GM20000 (cell line): ENCODE measurements at regions not wholly inside any gene's neighbourhood (a gene's known extent, or its start where the extent isn't known, plus 50 kb on each side); places are given as distances from the start of the nearest gene placed in this dataset.

Source experiments
- DNase-seq: peaks from one replicate; pipeline ENCODE4 v3.0.0; 2012; ENCODE audit warnings: low spot score
- TF ChIP-seq, protein P1 (sequence below): IDR thresholded peaks from 2 replicates; pipeline ENCODE4 v1.5.1; 2012; ENCODE audit warnings: mild to moderate bottlenecking, control low read depth; ENCODE audit errors: extremely low read depth, missing control alignments

DNA sequence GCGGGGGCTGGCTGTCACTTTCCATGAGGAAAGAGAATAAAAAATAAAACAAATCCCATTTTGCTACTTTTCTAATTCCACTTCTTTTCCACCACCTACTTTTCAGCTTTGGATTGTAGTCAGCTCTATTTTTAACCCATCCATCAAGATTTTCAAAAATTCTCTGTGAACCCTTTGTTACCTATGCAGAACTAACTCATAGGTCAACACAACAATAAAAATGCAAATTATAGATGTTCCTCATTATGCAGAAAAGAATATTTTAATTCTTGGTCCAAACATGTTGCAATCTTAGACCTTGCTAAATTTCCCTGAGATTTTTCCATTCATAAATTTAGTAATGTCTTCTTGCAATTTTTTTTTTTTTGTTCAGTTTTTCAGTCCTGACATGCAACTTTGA lies 454.5 kb downstream of the ADAMTS20 start:
- no peak for DNase-seq
- TF ChIP-seq, protein P1, sequence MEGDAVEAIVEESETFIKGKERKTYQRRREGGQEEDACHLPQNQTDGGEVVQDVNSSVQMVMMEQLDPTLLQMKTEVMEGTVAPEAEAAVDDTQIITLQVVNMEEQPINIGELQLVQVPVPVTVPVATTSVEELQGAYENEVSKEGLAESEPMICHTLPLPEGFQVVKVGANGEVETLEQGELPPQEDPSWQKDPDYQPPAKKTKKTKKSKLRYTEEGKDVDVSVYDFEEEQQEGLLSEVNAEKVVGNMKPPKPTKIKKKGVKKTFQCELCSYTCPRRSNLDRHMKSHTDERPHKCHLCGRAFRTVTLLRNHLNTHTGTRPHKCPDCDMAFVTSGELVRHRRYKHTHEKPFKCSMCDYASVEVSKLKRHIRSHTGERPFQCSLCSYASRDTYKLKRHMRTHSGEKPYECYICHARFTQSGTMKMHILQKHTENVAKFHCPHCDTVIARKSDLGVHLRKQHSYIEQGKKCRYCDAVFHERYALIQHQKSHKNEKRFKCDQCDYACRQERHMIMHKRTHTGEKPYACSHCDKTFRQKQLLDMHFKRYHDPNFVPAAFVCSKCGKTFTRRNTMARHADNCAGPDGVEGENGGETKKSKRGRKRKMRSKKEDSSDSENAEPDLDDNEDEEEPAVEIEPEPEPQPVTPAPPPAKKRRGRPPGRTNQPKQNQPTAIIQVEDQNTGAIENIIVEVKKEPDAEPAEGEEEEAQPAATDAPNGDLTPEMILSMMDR: no peak

DNA sequence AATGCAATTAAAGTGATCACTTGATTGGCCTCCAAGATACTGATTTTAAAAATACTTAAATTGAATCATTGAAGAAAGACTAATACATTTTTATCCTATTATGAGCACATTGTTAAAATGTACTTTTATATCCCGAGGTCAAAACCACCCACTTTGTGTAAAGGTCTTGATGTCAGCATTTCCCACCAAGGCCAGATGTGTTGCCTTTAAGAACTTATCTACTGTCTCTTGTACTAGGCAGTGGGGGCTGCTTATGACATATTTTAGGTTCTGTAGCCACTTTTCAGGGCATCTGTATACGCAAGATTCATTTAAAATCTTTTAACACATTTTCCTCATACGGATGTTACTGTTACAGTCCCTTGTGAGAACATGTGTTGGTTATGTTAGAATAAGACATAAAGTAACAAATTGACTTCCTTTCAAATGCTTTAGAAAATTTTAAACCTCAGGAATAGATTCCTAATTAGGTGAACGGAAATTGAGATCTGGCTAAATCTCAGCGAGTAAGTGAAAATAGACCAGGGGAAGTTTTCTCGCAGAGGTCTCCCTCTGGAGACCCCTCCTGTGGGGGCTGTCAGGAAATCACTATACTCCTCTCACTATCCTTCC lies 456.2 kb downstream of the ADAMTS20 start:
- no peak for DNase-seq
- TF ChIP-seq, protein P1: no peak

DNA sequence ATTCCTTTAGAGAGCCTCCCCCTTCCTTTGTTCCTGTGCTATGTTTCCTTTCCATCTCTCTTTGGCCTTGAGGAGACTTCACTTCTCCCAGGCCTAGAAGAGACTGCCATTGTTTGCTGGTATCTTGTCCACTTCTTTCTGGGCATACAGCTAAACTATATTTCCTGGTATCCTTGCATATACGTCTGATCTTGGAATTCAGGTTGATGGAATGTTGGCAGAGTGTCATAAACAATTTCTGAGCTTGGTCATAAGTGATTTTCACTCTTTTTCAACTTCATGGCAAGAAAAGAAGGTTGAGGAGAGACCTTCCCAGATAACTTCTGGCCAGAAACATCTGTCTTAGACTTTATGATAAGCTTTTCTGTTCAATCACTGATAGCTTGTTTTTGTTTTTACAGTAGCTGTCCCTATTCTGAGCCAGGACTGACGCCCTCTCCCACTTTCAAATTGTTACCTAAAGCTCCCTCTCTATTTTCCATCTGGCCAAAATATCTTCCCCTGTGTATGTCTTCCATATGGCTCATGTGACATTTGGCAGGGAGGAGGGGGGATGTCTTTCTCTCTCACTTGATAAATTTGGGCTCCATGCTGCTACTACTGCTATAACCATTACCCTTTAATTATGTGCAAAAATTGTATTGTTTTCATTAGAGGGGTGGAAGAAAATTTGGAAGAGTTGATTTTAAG lies 457.0 kb downstream of the ADAMTS20 start:
- TF ChIP-seq, protein P1: no peak
- DNase-seq: no peak

DNA sequence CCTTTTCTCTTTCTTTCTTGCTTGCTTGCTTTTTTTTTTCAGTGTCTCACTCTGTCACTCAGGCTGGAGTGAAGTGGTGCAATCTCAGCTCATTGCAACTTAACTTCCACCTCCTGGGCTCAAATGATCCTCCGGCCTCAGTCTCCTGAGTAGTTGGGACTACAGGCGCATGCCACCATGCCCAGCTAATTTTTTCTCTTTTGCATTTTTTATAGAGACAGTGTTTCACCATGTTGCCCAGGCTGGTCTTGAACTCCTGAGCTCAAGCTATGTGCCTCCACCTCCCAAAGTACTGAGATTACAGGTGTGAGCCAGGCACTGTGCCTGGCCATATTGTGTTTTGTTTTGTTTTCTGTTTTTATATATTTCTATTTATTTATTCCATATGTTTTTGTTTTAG lies 461.0 kb downstream of the ADAMTS20 start:
- TF ChIP-seq, protein P1: no peak
- no peak for DNase-seq

DNA sequence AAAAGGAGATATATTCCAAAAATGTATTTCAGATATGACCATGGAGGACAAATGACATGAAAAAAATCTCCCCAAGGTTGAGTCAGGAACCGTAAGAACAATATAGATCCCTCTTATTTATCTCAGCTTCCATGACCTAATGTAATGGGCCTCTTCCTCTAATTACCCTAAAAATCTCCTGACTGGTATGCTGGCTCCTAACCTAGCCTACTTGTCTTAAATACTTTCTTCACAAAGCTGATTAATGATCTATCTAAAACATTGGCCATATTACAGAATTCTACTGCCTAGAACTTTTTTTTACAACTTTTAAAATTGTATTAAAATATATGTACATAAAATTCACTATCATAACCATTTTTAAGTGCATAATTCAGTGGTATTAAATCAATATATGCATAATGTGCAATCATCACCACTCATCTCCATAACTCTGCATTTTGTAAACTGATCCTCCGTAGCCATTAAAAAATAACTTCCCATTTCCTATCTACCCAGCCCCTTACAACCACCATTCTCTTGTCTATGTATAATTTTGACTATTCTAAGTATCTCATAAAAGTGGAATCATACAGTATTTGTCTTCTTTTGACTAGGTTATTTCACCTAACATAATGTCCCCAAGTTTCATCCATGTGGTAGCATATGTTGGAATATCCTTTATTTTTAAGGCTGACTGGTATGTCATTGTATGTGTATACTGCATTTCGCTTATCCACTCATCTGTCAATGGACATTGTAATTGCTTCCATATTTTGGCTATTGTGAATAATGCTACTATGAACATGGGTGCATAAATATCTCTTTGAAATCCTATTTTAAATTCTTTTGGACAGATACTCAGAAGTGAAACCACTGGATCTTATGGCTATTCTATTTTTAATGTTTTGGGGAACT lies 464.6 kb downstream of the ADAMTS20 start:
- TF ChIP-seq, protein P1: no peak

DNA sequence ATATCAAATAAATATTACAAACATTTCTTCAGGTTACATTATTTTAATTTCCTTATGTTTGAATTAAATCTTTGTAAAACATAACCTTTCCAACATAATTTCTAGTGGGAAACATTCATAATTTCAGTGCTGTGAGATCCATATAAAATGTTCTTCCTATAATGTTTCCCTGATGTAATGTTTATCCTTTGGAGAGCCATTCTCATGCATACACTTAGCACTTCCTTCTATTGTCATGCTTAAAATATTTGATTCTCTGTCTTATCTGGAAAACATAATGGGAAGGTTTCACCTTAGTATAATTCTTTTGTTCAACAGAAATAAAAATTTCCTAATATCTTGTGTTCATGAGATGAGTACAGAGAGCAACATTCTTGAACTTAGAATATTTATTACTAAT lies 472.5 kb downstream of the ADAMTS20 start:
- TF ChIP-seq, protein P1: no peak
- no peak for DNase-seq

More for the DNA sequence above, 464.6 kb downstream of the ADAMTS20 start:
- DNase-seq: no peak

DNA sequence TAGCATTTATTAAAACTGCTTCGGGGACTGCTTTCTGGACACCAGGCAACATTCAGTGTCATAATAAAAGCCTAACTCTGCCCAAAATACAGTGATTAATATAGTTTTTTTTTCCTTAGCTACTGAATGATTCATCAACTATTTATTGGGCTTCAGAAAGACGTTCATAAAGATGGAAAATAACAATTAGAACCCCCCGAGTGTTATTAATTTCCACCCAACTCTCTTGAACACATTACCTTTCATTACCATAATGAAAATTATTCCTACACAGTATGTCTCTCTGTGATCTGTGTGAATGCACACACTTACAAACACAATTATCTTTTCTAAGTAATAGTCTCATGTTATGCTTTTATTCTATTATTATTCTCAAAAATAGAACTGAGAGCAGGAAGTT lies 473.0 kb downstream of the ADAMTS20 start:
- TF ChIP-seq, protein P1: no peak
- DNase-seq: no peak
